Thymus (tissue), 11 donors: ENCODE measurements at regions not wholly inside any gene's neighbourhood (a gene's known extent, or its start where the extent isn't known, plus 50 kb on each side); places are given as distances from the start of the nearest gene placed in this dataset.

Experiments
- DNase-seq, 9 donors: peaks; one replicate each; pipeline ENCODE4 v3.0.0-alpha.2; 2013; ENCODE audit warnings: low spot score in 9 of 9, low read depth in 6 of 9, missing footprints in 1 of 9
- H3K27ac ChIP-seq, 2 donors: one replicate each; pipeline ENCODE4 v1.5.1; 2013; ENCODE audit warnings: control low read depth in 1 of 2, low read depth in 1 of 2, low read length in 1 of 2, mild to moderate bottlenecking in 1 of 2, moderate library complexity in 1 of 2
- H3K27me3 ChIP-seq, 2 donors: one replicate each; pipeline ENCODE4 v1.5.1; 2013; ENCODE audit warnings: low read length in 1 of 2; ENCODE audit not compliant: control insufficient read depth in 2 of 2, insufficient read depth in 1 of 2
- H3K36me3 ChIP-seq, 2 donors: one replicate each; pipeline ENCODE4 v1.5.1; 2013; ENCODE audit warnings: low read length in 1 of 2, mild to moderate bottlenecking in 1 of 2, moderate library complexity in 1 of 2; ENCODE audit not compliant: control insufficient read depth in 2 of 2, insufficient read depth in 2 of 2
- H3K4me1 ChIP-seq, 2 donors: one replicate each; pipeline ENCODE4 v1.5.1; 2013; ENCODE audit warnings: low read length in 2 of 2; ENCODE audit not compliant: control insufficient read depth in 2 of 2, insufficient read depth in 2 of 2
- H3K4me3 ChIP-seq, 2 donors: one replicate each; pipeline ENCODE4 v1.5.1; 2013; ENCODE audit warnings: low read length in 2 of 2, control low read depth in 1 of 2, mild to moderate bottlenecking in 1 of 2
- H3K9me3 ChIP-seq, 2 donors: one replicate each; pipeline ENCODE4 v1.5.1; 2013; ENCODE audit warnings: low read length in 1 of 2, mild to moderate bottlenecking in 1 of 2; ENCODE audit not compliant: control insufficient read depth in 2 of 2, insufficient read depth in 1 of 2
- WGBS: extraction: QIAGEN DNeasy Blood & Tissue Kit; methylation state at CpG from one replicate; pipeline ENCODE4 v1.1.7; 2013; 5-methylcytosine and 5-hydroxymethylcytosine counted together
- donor health status: healthy.

- no peak overlapping the region for H3K4me3 ChIP-seq
- H3K27ac ChIP-seq, result no peak overlapping the region
- no peaks in the 10 kb centered on the region for H3K9me3 ChIP-seq
- H3K4me1 ChIP-seq, result peaks cover 10 to 35% of the 10 kb centered on the region in 2 donors
- 95% methylated on average over 3 of the region's 3 CpGs for WGBS
- H3K27me3 ChIP-seq, result no peaks in the 10 kb centered on the region
- no peak for DNase-seq
- H3K36me3 ChIP-seq, result no peaks in the 10 kb centered on the region
These were observed 87.3 kb upstream of the SNRK start for GRCh38 chr3:43198791-43199644.

- H3K27ac ChIP-seq, result no peak overlapping the region
- H3K27me3 ChIP-seq, result no peaks in the 10 kb centered on the region
- H3K4me3 ChIP-seq, result no peak overlapping the region
- whole genome bisulfite sequencing, result 34% methylated on average over 3 of the region's 3 CpGs
- peaks cover 10 to 38% of the 10 kb centered on the region in 2 donors for H3K4me1 ChIP-seq
- peak in 1 of 9 donors; percentile 49 for DNase-seq
- H3K36me3 ChIP-seq, result no peaks in the 10 kb centered on the region
- H3K9me3 ChIP-seq, result no peaks in the 10 kb centered on the region
These were observed 88.0 kb upstream of the SNRK start for GRCh38 chr3:43198301-43198700.

GRCh38 chr3:43197181-43197580 lies 89.2 kb upstream of the SNRK start:
- no peaks in the 10 kb centered on the region for H3K9me3 ChIP-seq
- WGBS, result 91% methylated on average over 1 of the region's 1 CpG
- DNase-seq, result no peak

DNA sequence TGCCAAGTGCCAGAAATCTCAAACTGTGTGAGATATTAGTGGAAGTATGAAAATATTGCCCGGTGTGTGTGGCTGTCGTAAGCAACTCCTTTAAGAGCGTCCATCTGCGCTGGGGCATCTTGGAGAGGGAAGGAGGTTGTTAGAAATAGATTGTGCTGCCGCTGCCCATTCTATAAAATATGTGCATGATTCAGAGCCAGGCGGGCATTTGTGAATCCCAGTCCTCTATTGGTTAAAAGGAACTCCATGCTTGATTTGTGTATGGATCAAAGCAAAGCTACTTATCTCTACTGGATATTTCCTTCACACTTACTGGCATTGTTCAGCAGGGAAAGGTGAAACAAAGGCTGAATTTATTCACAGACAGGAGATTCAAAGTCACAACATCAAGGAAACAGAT lies 89.6 kb upstream of the SNRK start:
- no peaks in the 10 kb centered on the region for H3K27me3 ChIP-seq
- peaks cover 10 to 38% of the 10 kb centered on the region in 2 donors for H3K4me1 ChIP-seq
- H3K4me3 ChIP-seq, result no peak overlapping the region
- no peaks in the 10 kb centered on the region for H3K9me3 ChIP-seq
- DNase-seq, result no peak
- no peaks in the 10 kb centered on the region for H3K36me3 ChIP-seq
- H3K27ac ChIP-seq, result no peak overlapping the region
- 97% methylated on average over 6 of the region's 6 CpGs for WGBS

More at GRCh38 chr3:43197181-43197580, 89.2 kb upstream of the SNRK start:
- Histone ChIP-seq H3K27ac (no peak overlapping the region), H3K36me3 (no peaks in the 10 kb centered on the region), H3K4me3 (no peak overlapping the region), H3K27me3 (no peaks in the 10 kb centered on the region), H3K4me1 (peaks cover 10 to 38% of the 10 kb centered on the region in 2 donors)

- Histone ChIP-seq H3K27me3 (no peaks in the 10 kb centered on the region), H3K4me3 (no peak overlapping the region), H3K36me3 (no peaks in the 10 kb centered on the region), H3K27ac (peak overlapping the region in 1 of 2 donors; percentile 60), H3K4me1 (peaks cover 10 to 35% of the 10 kb centered on the region in 2 donors), H3K9me3 (no peaks in the 10 kb centered on the region)
- no peak for DNase-seq
- WGBS, result 96% methylated on average over 4 of the region's 4 CpGs
These were observed 89.2 kb upstream of the POMGNT2 start for GRCh38 chr3:43195115-43195498.

DNA sequence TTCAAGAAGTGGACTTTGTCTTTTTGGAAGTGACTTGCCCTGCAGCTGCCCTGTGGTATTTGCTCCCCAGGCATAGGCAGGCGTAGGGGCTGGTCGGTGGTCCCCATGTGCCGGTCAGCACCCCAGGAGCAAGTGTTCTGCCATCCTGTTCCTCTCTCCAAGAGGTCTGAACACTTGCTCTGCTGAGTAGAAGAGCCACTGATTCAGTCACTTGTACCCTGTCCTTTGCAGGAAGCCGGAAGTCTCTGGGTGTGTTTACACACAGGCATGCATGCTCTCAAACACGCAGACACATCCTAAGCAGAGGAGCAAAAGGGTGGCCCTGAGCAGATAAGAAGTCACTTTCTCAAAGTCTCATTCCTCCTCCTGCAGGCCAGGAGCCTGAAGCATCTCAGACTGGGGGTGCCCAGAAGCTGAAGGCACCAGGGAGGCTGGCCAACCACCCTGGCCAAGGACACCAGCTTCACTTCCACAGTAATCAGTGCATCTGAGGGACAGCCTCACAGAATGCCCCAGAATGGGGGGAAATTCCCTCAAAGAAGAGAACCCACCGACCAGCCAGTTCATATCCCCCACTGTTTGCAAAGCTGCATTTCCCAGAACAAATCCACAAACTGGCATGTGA lies 88.7 kb upstream of the POMGNT2 start:
- WGBS, result 88% methylated on average over 6 of the region's 6 CpGs

GRCh38 chr3:43194069-43194468 lies 88.2 kb upstream of the POMGNT2 start:
- Histone ChIP-seq H3K4me3 (no peak overlapping the region), H3K9me3 (no peaks in the 10 kb centered on the region), H3K4me1 (peaks cover 10 to 35% of the 10 kb centered on the region in 2 donors), H3K36me3 (no peaks in the 10 kb centered on the region), H3K27me3 (no peaks in the 10 kb centered on the region), H3K27ac (peak overlapping the region; percentile 60 to 64)
- DNase-seq, result no peak
- WGBS, result 96% methylated on average over 6 of the region's 6 CpGs

More for the DNA sequence above, 88.7 kb upstream of the POMGNT2 start:
- no peak overlapping the region for H3K4me3 ChIP-seq
- no peaks in the 10 kb centered on the region for H3K27me3 ChIP-seq
- H3K36me3 ChIP-seq, result no peaks in the 10 kb centered on the region
- no peaks in the 10 kb centered on the region for H3K9me3 ChIP-seq
- H3K27ac ChIP-seq, result peak overlapping the region; percentile 60 to 78
- DNase-seq, result peak in 5 of 9 donors; percentile 29 to 80 (median 36)
- H3K4me1 ChIP-seq, result peaks cover 10 to 35% of the 10 kb centered on the region in 2 donors

DNA sequence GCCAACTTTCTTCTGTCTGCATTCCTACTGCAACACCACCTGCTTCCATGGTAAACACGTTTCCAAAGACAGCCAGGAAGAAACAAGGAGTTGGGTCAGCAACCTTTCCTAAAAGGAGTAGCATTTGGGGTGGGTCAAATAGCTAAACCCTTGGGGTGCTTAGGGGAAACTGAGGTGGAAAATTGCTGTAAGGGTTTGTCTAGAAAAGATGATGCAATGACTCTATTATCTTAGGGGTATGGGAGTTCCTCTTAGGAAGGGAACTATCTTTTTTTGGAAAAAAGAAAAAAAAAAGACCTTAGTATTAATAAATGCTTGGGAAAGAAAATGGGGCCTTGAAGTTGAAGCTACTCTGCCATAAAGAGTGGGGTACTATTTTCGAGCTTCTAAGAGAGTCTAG lies 86.1 kb upstream of the POMGNT2 start:
- WGBS, result 76% methylated on average over 2 of the region's 2 CpGs
- Histone ChIP-seq H3K36me3 (no peaks in the 10 kb centered on the region), H3K27ac (no peak overlapping the region), H3K4me3 (no peak overlapping the region), H3K27me3 (no peaks in the 10 kb centered on the region), H3K9me3 (no peaks in the 10 kb centered on the region), H3K4me1 (peaks cover 5 to 32% of the 10 kb centered on the region in 2 donors)
- no peak for DNase-seq

- no peak for DNase-seq
- Histone ChIP-seq H3K36me3 (no peaks in the 10 kb centered on the region), H3K27me3 (no peaks in the 10 kb centered on the region), H3K4me3 (no peak overlapping the region), H3K27ac (no peak overlapping the region), H3K9me3 (no peaks in the 10 kb centered on the region), H3K4me1 (peaks cover 1 to 24% of the 10 kb centered on the region in 2 donors)
- 95% methylated on average over 6 of the region's 6 CpGs for WGBS
These were observed 85.2 kb upstream of the POMGNT2 start for GRCh38 chr3:43191116-43191515.
